ENCODE measurements at regions not wholly inside any gene's neighbourhood (a gene's known extent, or its start where the extent isn't known, plus 50 kb on each side); places are given as distances from the start of the nearest gene placed in this dataset.

DNA sequence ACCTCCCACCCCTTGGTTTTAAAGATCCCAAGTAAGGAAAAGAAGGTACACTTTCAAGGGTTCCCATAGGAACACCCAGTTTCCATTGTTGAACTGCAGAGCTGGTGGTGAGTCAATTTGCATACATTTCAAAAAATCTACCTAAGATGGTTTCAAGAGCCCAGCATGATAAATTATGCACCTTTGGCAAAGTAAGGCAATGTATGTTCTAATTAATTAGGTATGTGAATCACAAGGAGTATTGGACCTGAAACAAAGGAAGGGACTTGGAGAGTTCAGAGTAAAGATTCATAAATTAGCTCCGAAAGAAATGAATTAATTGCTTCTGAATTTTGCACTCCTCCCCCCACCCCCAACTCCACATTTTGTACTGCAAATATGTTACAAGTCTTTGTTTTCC is 459.7 kb downstream of the LRATD1 start:
- DNase-seq (ENCODE audit: low spot score), result no peak

DNA sequence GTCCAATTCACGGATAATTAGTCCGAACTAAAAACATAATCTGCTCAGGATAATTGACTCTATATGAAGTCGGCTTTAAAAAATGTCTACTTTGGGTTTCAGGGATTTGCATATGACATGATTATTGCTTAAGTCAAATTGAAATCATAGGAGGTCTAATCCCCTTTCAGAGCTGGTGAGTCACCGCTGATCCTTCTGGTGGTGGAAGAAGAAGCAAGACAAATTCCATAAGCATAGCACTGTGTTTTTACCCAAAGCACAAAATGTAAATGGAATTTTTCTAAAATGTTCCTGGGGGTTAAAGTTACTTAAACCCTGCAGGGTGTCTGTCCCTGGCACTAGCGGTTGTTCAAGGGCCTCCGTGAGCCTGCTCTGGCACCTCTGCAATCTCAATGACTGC is 460.2 kb downstream of the LRATD1 start:
- no peak for DNase-seq (ENCODE audit: low spot score)

DNA sequence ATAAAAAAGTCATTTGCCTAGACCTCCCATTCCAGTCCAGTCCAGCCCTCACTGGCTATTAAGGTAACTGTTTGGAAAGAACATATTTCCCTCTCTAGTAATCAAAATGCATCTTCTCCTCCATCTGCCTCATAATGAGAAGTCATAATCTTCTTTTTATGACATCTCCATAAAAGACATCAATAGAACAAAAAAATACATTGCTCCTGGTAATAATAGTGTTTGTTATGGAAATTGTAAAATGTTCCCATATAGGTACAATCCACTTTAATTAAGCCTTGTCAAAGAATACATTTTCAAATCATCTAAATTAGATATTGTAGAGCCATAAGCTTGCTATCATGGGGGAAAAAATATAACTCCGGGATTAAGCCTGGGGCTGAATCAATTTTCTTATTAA is 461.6 kb downstream of the LRATD1 start:
- no peak for DNase-seq (ENCODE audit: low spot score)

DNA sequence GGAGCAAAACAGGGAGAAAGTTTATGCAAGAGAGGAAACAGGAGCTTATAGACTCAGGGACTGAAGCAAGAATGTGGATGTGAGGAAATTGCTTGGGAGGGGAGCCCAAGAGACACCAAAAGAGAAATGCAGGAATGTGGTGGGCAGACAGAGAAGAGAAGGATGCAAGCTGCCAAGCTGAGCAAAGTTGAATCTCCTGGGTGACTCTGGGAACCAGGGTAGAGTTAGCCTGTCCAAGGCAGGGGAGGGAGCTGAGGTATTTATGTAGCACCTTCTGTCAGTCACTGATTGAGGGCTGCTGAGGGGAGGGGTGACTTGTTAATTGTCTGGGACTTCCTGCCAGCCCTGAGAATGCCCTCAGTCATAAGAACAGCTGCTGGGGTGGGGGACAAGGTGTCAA is 464.3 kb downstream of the NBAS start:
- DNase-seq (ENCODE audit: low spot score), result no peak

DNA sequence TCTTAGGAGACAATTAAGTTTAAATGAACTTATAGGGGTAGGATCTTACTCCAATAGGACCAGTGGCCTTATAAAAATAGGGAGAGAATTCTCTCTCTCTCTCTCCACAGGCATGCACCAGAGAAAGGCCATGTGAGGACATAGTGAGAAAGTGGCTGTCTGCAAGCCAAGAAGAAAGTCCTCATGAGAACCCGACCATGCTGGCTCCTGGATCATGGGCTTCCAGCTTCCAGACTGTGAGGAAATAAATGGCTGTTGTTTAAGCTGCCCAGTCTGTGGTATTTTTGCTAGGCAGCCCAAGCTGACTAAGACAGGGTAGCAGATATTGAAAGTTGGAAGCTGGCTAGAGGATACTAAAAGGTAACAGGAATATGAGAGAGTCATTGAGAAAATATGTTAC is 454.0 kb downstream of the NBAS start:
- DNase-seq (ENCODE audit: low spot score), result no peak

DNA sequence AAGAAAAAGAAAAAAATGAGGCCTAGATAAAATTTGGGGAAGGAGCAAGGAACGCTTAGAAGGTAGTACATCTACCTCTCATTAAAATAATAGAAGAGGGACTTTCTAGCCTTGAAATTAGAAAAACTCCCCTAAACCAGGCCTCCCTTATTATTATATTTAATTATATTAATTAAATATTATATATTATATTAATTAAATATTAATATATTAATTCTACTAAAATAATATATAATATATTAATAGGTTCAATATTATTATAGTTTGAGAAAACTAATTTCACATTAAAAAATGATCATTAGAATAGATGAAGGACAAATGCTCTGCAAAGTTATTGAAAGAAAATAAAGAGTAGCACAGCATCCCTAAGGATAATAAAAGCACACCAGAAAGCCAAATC is 449.4 kb downstream of the NBAS start:
- no peak for DNase-seq (ENCODE audit: low spot score)

DNA sequence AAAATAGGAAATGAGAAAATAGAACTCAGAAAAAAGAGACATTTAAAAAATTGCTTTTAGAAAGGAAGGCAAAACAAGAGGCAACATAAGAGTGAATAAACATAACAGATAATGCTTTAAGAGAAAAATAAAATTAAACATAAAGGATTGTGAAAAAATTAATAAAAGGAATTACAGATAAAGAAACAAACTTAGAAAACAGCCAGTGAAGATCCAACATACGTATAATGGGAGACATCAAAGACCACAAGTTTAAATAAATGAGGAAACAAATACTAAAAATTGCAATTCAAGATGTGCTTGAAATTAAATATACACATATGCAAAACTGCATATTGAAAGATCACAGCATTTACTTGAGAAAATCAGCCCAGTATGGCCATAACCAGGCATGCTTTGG is 448.9 kb downstream of the NBAS start:
- DNase-seq (ENCODE audit: low spot score), result no peak

DNA sequence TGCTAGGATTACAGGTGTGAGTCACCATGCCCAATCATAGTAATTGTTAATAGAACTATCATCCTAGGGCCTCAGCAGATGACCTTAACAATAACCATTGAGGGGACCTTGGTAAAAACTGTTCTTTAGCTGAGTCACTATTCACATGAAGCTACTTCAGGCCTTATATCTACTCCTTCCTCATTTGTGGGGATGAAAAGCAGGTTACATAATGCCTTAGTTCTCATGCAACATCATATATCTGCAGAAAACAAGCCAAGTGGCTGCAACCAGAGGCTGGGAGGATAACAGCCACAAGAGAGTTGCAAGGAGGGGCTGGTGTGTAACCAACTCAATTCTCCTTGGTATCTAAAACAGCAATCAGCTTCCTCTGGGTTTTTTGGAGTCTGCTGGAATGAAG is 445.4 kb downstream of the NBAS start:
- DNase-seq (ENCODE audit: low spot score), result no peak

DNA sequence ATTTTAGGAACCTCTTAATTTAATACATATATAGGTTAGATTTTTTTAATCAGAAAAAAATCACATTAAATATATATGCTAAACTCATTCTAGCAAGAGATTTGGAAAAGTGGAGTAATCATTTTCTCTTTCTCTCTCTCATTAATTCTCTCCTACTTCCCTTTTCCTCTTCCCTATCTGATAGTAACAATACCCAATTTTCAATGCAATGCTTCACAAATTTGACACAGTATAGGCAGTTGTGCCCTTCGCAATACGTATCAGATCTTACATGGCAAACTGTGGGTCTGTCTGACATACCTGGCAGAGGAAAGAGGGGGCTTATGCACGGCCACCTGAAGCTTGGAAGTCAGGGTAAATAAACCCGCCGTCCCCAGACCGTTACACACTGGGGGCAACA is 444.3 kb downstream of the NBAS start:
- DNase-seq (ENCODE audit: low spot score), result no peak
